ENCODE measurements at regions not wholly inside any gene's neighbourhood (a gene's known extent, or its start where the extent isn't known, plus 50 kb on each side); places are given as distances from the start of the nearest gene placed in this dataset.

GRCh38 chr13:60970736-60971135 is 444.9 kb downstream of the PCDH20 start:
- intact Hi-C loops (cut with DNase I) = no loop called here
- DNase-seq = no peak

GRCh38 chr13:60969656-60970055 is 446.0 kb downstream of the PCDH20 start:
- intact Hi-C loops (cut with DNase I) = no loop called here
- DNase-seq = no peak

GRCh38 chr13:60959427-60959826 is 456.2 kb downstream of the PCDH20 start:
- intact Hi-C loops (cut with DNase I) = no loop called here
- DNase-seq = no peak

- intact Hi-C loops (cut with DNase I) = no loop called here
- no peak for DNase-seq
These were observed 457.8 kb downstream of the PCDH20 start for GRCh38 chr13:60957816-60958215.

GRCh38 chr13:60945396-60945795 is 470.3 kb downstream of the PCDH20 start:
- no peak for DNase-seq

GRCh38 chr13:60944863-60945262 is 470.8 kb downstream of the PCDH20 start:
- no peak for DNase-seq
- intact Hi-C loops (cut with DNase I) = no loop called here

More at GRCh38 chr13:60945396-60945795, 470.3 kb downstream of the PCDH20 start:
- intact Hi-C loops (cut with DNase I) = no loop called here

GRCh38 chr13:60944016-60944415 is 471.6 kb downstream of the PCDH20 start:
- DNase-seq = no peak
- intact Hi-C loops (cut with DNase I) = no loop called here

GRCh38 chr13:60936281-60936680 is 479.4 kb downstream of the PCDH20 start:
- intact Hi-C loops (cut with DNase I) = no loop called here
- DNase-seq = no peak

- intact Hi-C loops (cut with DNase I) = no loop called here
- DNase-seq = no peak
These were observed 482.0 kb downstream of the PCDH20 start for GRCh38 chr13:60933638-60934037.

- intact Hi-C loops (cut with DNase I) = no loop called here
- DNase-seq = no peak
These were observed 483.6 kb downstream of the PCDH20 start for GRCh38 chr13:60931858-60932546.

- no peak for DNase-seq
- intact Hi-C loops (cut with DNase I) = no loop called here
These were observed 490.0 kb downstream of the PCDH20 start for GRCh38 chr13:60925686-60926085.

GRCh38 chr13:60924856-60925255 is 490.8 kb downstream of the PCDH20 start:
- intact Hi-C loops (cut with DNase I) = no loop called here
- no peak for DNase-seq

GRCh38 chr13:60922576-60923231 is 492.9 kb downstream of the PCDH20 start:
- intact Hi-C loops (cut with DNase I) = no loop called here
- DNase-seq = no peak

GRCh38 chr13:60893801-60894200 is 496.8 kb downstream of the TDRD3 start:
- no peak for DNase-seq
- intact Hi-C loops (cut with DNase I) = no loop called here

GRCh38 chr13:60887711-60888110 is 490.7 kb downstream of the TDRD3 start:
- no peak for DNase-seq
- intact Hi-C loops (cut with DNase I) = no loop called here

- intact Hi-C loops (cut with DNase I) = no loop called here
- DNase-seq = no peak
These were observed 484.5 kb downstream of the TDRD3 start for GRCh38 chr13:60881507-60881906.

GRCh38 chr13:60873116-60873515 is 476.1 kb downstream of the TDRD3 start:
- intact Hi-C loops (cut with DNase I) = no loop called here
- no peak for DNase-seq

- DNase-seq = no peak
- intact Hi-C loops (cut with DNase I) = no loop called here
These were observed 473.1 kb downstream of the TDRD3 start for GRCh38 chr13:60869941-60870613.

GRCh38 chr13:60869225-60869624 is 472.2 kb downstream of the TDRD3 start:
- no peak for DNase-seq
- intact Hi-C loops (cut with DNase I) = no loop called here

GRCh38 chr13:60862036-60862435 is 465.0 kb downstream of the TDRD3 start:
- intact Hi-C loops (cut with DNase I) = no loop called here
- DNase-seq = no peak

- no peak for DNase-seq
- intact Hi-C loops (cut with DNase I) = no loop called here
These were observed 460.7 kb downstream of the TDRD3 start for GRCh38 chr13:60857698-60858097.

All from head of caudate nucleus (tissue), 42 donors.